Mesenchymal stem cell (in vitro differentiated cells and primary cell): ENCODE measurements at regions not wholly inside any gene's neighbourhood (a gene's known extent, or its start where the extent isn't known, plus 50 kb on each side); places are given as distances from the start of the nearest gene placed in this dataset.
"Not testable (repeated sequence)": the region's sequence is repeated elsewhere in the genome, so short reads cannot be mapped to it uniquely, and the experiment has no call there.

Source experiments
- DNase-seq: peaks from one replicate; pipeline ENCODE4 v3.0.0-alpha.2; 2013
- H2AFZ ChIP-seq: one replicate; pipeline ENCODE4 v1.6.1; 2013; ENCODE audit warnings: low read depth, mild to moderate bottlenecking, control low read depth, inconsistent platforms, low read length, moderate library complexity
- H2AK5ac ChIP-seq: 2 replicates; pipeline ENCODE4 v1.6.1; 2013; ENCODE audit warnings: low read length, moderate library complexity, mild to moderate bottlenecking, inconsistent platforms; ENCODE audit not compliant: severe bottlenecking
- H2BK120ac ChIP-seq: one replicate; pipeline ENCODE4 v1.6.1; 2013; ENCODE audit warnings: low read depth, mild to moderate bottlenecking, inconsistent platforms, low read length, moderate library complexity
- H2BK12ac ChIP-seq, 2 experiments: one replicate each; pipeline ENCODE4 v1.6.1; 2013; ENCODE audit warnings: inconsistent platforms in 2 of 2, low read length in 2 of 2, mild to moderate bottlenecking in 2 of 2, moderate library complexity in 2 of 2, control low read depth in 1 of 2
- H2BK15ac ChIP-seq: one replicate; pipeline ENCODE4 v1.6.1; 2013; ENCODE audit warnings: mild to moderate bottlenecking, low read depth, inconsistent platforms; ENCODE audit not compliant: poor library complexity, severe bottlenecking
- H2BK5ac ChIP-seq: 2 replicates; pipeline ENCODE4 v1.6.1; 2013; ENCODE audit warnings: low read depth, mild to moderate bottlenecking, low read length, control low read depth, inconsistent platforms; ENCODE audit not compliant: poor library complexity, severe bottlenecking
- H3K14ac ChIP-seq, 2 experiments: one replicate each; pipeline ENCODE4 v1.6.1; 2013; ENCODE audit warnings: inconsistent platforms in 2 of 2, low read length in 2 of 2, control low read depth in 1 of 2, mild to moderate bottlenecking in 1 of 2, moderate library complexity in 1 of 2
- H3K18ac ChIP-seq, 2 experiments: one replicate each; pipeline ENCODE4 v1.6.1; 2013; ENCODE audit warnings: inconsistent platforms in 2 of 2, low read length in 2 of 2, control low read depth in 1 of 2, low read depth in 1 of 2, mild to moderate bottlenecking in 1 of 2
- H3K23ac ChIP-seq, 2 experiments: one replicate each; pipeline ENCODE4 v1.6.1; 2013; ENCODE audit warnings: inconsistent platforms in 2 of 2, low read length in 2 of 2, mild to moderate bottlenecking in 2 of 2, moderate library complexity in 2 of 2, control low read depth in 1 of 2
- H3K27ac ChIP-seq: 2 replicates; pipeline ENCODE4 v1.5.1; 2013; ENCODE audit warnings: mild to moderate bottlenecking, moderate library complexity, low read length, control low read depth, inconsistent platforms; ENCODE audit not compliant: poor library complexity, severe bottlenecking
- H3K27me3 ChIP-seq, 2 experiments: 2 replicates each; pipeline versions ENCODE4 v1.6.1 to v1.7.0; 2013; ENCODE audit warnings: low read length in 2 of 2, mild to moderate bottlenecking in 2 of 2, moderate library complexity in 2 of 2, control low read depth in 1 of 2, inconsistent platforms in 1 of 2; ENCODE audit not compliant: control insufficient read depth in 1 of 2, insufficient read depth in 1 of 2
- H3K36me3 ChIP-seq, 2 experiments: 2 replicates each; pipeline versions ENCODE4 v1.6.1 to v1.7.0; 2013; ENCODE audit warnings: low read length in 2 of 2, control low read depth in 1 of 2, inconsistent platforms in 1 of 2, low read depth in 1 of 2, mild to moderate bottlenecking in 1 of 2; ENCODE audit not compliant: insufficient read depth in 2 of 2, control insufficient read depth in 1 of 2
- H3K4ac ChIP-seq, 2 experiments: one replicate each; pipeline ENCODE4 v1.6.1; 2013; ENCODE audit warnings: inconsistent platforms in 2 of 2, low read length in 2 of 2, mild to moderate bottlenecking in 2 of 2, moderate library complexity in 2 of 2, control low read depth in 1 of 2, low read depth in 1 of 2
- H3K4me1 ChIP-seq: 2 replicates; pipeline ENCODE4 v1.6.1; 2013; ENCODE audit warnings: low read depth, low read length, control low read depth; ENCODE audit not compliant: control insufficient read depth, insufficient read depth
- H3K4me2 ChIP-seq: 2 replicates; pipeline ENCODE4 v1.6.1; 2013; ENCODE audit warnings: low read length, mild to moderate bottlenecking, inconsistent platforms; ENCODE audit not compliant: poor library complexity, severe bottlenecking
- H3K4me3 ChIP-seq, 2 experiments: 2 replicates each; pipeline versions ENCODE4 v1.5.1 to v1.7.0; 2013; ENCODE audit warnings: low read length in 2 of 2, mild to moderate bottlenecking in 2 of 2, control low read depth in 1 of 2, low read depth in 1 of 2; ENCODE audit not compliant: insufficient read depth in 1 of 2
- H3K79me1 ChIP-seq: replicated peaks from 2 replicates; pipeline ENCODE4 v1.6.1; 2013; ENCODE audit warnings: mild to moderate bottlenecking, control low read depth, low read length, inconsistent platforms; ENCODE audit not compliant: poor library complexity, severe bottlenecking
- H3K9ac ChIP-seq: 2 replicates; pipeline ENCODE4 v1.7.0; 2013; ENCODE audit warnings: mild to moderate bottlenecking, low read length, moderate library complexity
- H3K9me3 ChIP-seq: 2 replicates; pipeline ENCODE4 v1.7.0; 2013; ENCODE audit warnings: mild to moderate bottlenecking, low read length; ENCODE audit not compliant: control insufficient read depth
- H4K8ac ChIP-seq: one replicate; pipeline ENCODE4 v1.6.1; 2013; ENCODE audit warnings: inconsistent platforms, mild to moderate bottlenecking, low read length, moderate library complexity
- H4K91ac ChIP-seq: one replicate; pipeline ENCODE4 v1.6.1; 2013; ENCODE audit warnings: mild to moderate bottlenecking, low read length, inconsistent platforms
- WGBS: methylation state at CpG from one replicate; pipeline ENCODE4 v1.1.7; 2013; ENCODE audit warnings: mixed read lengths; 5-methylcytosine and 5-hydroxymethylcytosine counted together

GRCh38 chr5:6284491-6284890, 93.9 kb downstream of the MED10 start:
- not testable (repeated sequence) for H3K27me3 ChIP-seq, H3K27ac ChIP-seq, DNase-seq, H4K91ac ChIP-seq, H3K4me1 ChIP-seq, H2AFZ ChIP-seq, H3K9me3 ChIP-seq, H2AK5ac ChIP-seq, H3K23ac ChIP-seq, H3K4me2 ChIP-seq, H2BK12ac ChIP-seq, H2BK120ac ChIP-seq, H3K79me1 ChIP-seq, H3K4ac ChIP-seq, H2BK15ac ChIP-seq, H3K9ac ChIP-seq, H3K4me3 ChIP-seq, H3K14ac ChIP-seq, H3K18ac ChIP-seq, H4K8ac ChIP-seq, H2BK5ac ChIP-seq, H3K36me3 ChIP-seq

GRCh38 chr5:6282352-6282751, 96.0 kb downstream of the MED10 start:
- Histone ChIP-seq H3K4ac (no peak overlapping the region), H4K91ac (no peak overlapping the region), H3K4me2 (no peak overlapping the region), H3K4me3 (no peak overlapping the region), H3K4me1 (no peaks in the 10 kb centered on the region), H2AFZ (no peak overlapping the region), H3K9me3 (peaks cover 7% of the 10 kb centered on the region), H2AK5ac (no peak overlapping the region), H3K36me3 (no peaks in the 10 kb centered on the region), H3K27ac (no peak overlapping the region), H2BK12ac (no peak overlapping the region), H2BK120ac (no peak overlapping the region), H2BK15ac (no peak overlapping the region), H3K14ac (no peak overlapping the region), H4K8ac (no peak overlapping the region), H3K18ac (no peak overlapping the region), H3K9ac (no peak overlapping the region), H3K23ac (no peak overlapping the region), H3K27me3 (no peaks in the 10 kb centered on the region), H2BK5ac (no peak overlapping the region), H3K79me1 (no peaks in the 10 kb centered on the region)
- no peak for DNase-seq
- 23% methylated on average over 1 of the region's 1 CpG for WGBS

GRCh38 chr5:6281818-6282217, 96.5 kb downstream of the MED10 start:
- Histone ChIP-seq H2AK5ac (no peak overlapping the region), H4K91ac (no peak overlapping the region), H3K4me3 (no peak overlapping the region), H2BK12ac (no peak overlapping the region), H4K8ac (no peak overlapping the region), H3K9ac (no peak overlapping the region), H3K27ac (no peak overlapping the region), H3K4me1 (no peaks in the 10 kb centered on the region), H2BK5ac (no peak overlapping the region), H2AFZ (no peak overlapping the region), H3K4ac (no peak overlapping the region), H3K14ac (no peak overlapping the region), H3K23ac (no peak overlapping the region), H3K9me3 (peaks cover 7% of the 10 kb centered on the region), H3K36me3 (no peaks in the 10 kb centered on the region), H3K4me2 (no peak overlapping the region), H3K27me3 (no peaks in the 10 kb centered on the region), H2BK15ac (no peak overlapping the region), H2BK120ac (no peak overlapping the region), H3K79me1 (no peaks in the 10 kb centered on the region), H3K18ac (no peak overlapping the region)
- 70% methylated on average over 4 of the region's 4 CpGs for WGBS
- no peak for DNase-seq

GRCh38 chr5:6280425-6281100, 97.8 kb downstream of the MED10 start:
- Histone ChIP-seq H2BK15ac (no peak overlapping the region), H3K9ac (no peak overlapping the region), H3K79me1 (no peaks in the 10 kb centered on the region), H2BK12ac (no peak overlapping the region), H3K27ac (no peak overlapping the region), H3K14ac (no peak overlapping the region), H4K91ac (no peak overlapping the region), H3K4ac (no peak overlapping the region), H2BK5ac (no peak overlapping the region), H3K4me2 (no peak overlapping the region), H3K18ac (no peak overlapping the region), H3K23ac (no peak overlapping the region), H3K4me3 (no peak overlapping the region), H2AK5ac (no peak overlapping the region), H3K36me3 (no peaks in the 10 kb centered on the region), H2AFZ (no peak overlapping the region), H2BK120ac (no peak overlapping the region), H3K4me1 (no peaks in the 10 kb centered on the region), H3K27me3 (no peaks in the 10 kb centered on the region), H4K8ac (no peak overlapping the region), H3K9me3 (peaks cover 4% of the 10 kb centered on the region)
- WGBS: 87% methylated on average over 3 of the region's 6 CpGs
- DNase-seq: no peak
